ENCODE measurements at regions not wholly inside any gene's neighbourhood (a gene's known extent, or its start where the extent isn't known, plus 50 kb on each side); places are given as distances from the start of the nearest gene placed in this dataset.

- no peak for TF ChIP-seq CTCF (conservative IDR thresholded peaks at IDR 0.05; ENCODE audit: low read depth, low read length)
- TF ChIP-seq EZH2 (IDR thresholded peaks at IDR 0.05; ENCODE audit: low read length, unreplicated experiment): no peak
- no peak for TF ChIP-seq EZH2phosphoT487 (IDR thresholded peaks at IDR 0.05; ENCODE audit: borderline replicate concordance, low read length)
Measured at GRCh38 chr6:56387621-56388414, 140.4 kb upstream of the COL21A1 start.
